ENCODE measurements at regions not wholly inside any gene's neighbourhood (a gene's known extent, or its start where the extent isn't known, plus 50 kb on each side); places are given as distances from the start of the nearest gene placed in this dataset.

GRCh38 chr14:100638211-100638855 lies 51.1 kb upstream of the BEGAIN start:
- peaks cover 26 to 42% of the 10 kb centered on the region in 2 donors for H3K27me3 Mint-ChIP-seq
- no peak overlapping the region for H3K4me3 Mint-ChIP-seq
- no peak for DNase-seq
- peaks cover 17 to 19% of the 10 kb centered on the region in 2 donors for H3K4me1 Mint-ChIP-seq
- no peaks in the 10 kb centered on the region for H3K36me3 Mint-ChIP-seq
- no peaks in the 10 kb centered on the region for H3K9me3 Mint-ChIP-seq
- no peak overlapping the region for H3K27ac Mint-ChIP-seq
- no peak for ATAC-seq (replicated peaks)

GRCh38 chr14:100639280-100639679 lies 52.1 kb upstream of the BEGAIN start:
- Mint-ChIP-seq H3K27ac (peak overlapping the region; percentile 53), H3K36me3 (no peaks in the 10 kb centered on the region), H3K4me1 (peaks cover 17 to 19% of the 10 kb centered on the region in 2 donors), H3K4me3 (no peak overlapping the region), H3K9me3 (no peaks in the 10 kb centered on the region), H3K27me3 (peaks cover 22 to 43% of the 10 kb centered on the region in 2 donors)
- ATAC-seq (replicated peaks) (no peak), DNase-seq (no peak)

DNA sequence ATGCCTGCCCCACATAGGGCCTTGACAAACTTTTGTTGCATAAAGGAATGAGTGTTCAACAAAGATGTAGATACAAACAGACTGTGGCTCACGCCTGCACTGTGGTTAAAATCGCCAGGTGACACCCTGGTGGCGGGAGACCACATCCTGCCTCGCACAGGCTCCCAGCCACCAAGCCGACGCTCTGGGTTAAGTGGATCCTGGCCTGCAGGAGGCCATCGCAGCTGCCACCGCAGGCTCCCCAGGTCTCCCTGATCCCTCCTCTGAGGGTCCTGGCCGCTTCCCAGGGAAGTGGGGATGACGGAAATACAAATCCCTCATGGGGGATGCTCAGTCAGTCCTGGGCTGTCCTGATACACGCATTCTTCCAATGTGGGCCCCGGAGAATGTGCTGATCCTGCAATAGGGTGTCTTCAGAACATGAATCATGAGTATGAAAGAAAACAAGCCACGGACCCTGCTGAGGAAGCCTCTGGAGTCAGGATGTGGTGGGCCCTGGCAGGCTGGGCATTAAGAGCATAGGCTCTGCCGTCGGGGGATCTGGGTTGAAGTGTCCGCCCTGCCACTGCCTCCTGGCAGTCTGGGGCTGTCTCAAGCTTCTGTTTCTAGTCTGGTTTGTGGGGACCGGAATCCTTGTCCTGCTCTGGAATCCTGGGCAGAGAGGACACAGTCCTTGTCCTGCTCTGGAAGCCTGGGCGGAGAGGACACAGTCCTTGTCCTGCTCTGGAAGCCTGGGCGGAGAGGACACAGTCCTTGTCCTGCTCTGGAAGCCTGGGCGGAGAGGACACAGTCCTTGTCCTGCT lies 53.5 kb upstream of the BEGAIN start:
- Mint-ChIP-seq H3K27me3 (peaks cover 26 to 43% of the 10 kb centered on the region in 2 donors), H3K27ac (peak overlapping the region; percentile 43), H3K36me3 (no peaks in the 10 kb centered on the region), H3K4me1 (peaks cover 27 to 30% of the 10 kb centered on the region in 2 donors), H3K4me3 (peak overlapping the region in 1 of 2 donors; percentile 5), H3K9me3 (no peaks in the 10 kb centered on the region)
- DNase-seq (peak; percentile 41), ATAC-seq (replicated peaks) (peak; percentile 93 to 94)

DNA sequence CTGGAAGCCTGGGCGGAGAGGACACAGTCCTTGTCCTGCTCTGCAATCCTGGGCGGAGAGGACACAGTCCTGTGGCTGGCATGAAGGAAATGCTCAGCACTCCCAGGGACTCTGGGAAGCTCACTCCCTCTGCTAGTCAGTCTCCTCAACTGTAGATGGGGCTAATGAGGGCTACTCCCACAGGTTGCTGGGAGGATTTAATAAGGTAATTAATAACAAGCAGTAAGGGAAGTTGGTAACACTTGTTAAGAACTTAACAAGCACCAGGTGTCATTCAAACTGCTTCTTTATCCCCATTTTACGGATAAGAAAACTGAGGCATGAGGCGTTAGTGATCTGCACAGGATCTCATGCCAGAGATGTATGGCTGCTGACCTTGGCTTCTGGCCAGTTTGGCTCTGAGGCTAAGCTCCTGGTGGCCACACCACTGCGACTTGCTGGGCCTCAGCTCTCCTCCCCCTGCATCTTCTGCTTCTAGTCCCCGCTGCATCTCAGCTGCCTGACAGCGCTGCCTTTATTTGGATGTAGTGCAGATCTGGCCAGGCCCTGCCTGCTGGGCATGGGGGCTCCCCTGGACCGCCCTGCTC lies 54.1 kb upstream of the BEGAIN start:
- DNase-seq, result no peak
- ATAC-seq (replicated peaks), result no peak
- no peak overlapping the region for H3K27ac Mint-ChIP-seq
- H3K27me3 Mint-ChIP-seq, result peaks cover 26 to 43% of the 10 kb centered on the region in 2 donors
- no peak overlapping the region for H3K4me3 Mint-ChIP-seq
- H3K9me3 Mint-ChIP-seq, result no peaks in the 10 kb centered on the region
- peaks cover 28 to 34% of the 10 kb centered on the region in 2 donors for H3K4me1 Mint-ChIP-seq
- H3K36me3 Mint-ChIP-seq, result no peaks in the 10 kb centered on the region

DNA sequence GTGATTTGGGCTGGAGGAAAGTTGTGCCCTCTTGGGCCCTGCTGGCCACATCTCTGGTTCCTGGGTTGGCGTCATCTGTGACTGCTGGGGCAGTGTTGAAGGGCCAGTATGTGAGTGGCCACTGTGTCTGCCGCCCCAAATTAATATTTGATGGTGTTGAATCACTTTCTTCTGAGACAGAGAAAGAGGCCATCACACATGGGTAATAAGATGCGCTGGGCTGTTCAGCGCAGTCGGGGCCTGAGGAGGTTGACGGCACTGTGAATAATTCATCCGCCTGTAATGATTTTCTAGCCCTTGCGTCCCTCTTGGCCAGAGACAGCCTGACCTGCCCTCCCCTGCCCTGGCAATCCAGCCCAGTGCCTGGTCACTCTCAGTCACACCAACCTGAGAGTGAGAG lies 56.2 kb upstream of the BEGAIN start:
- no peak for DNase-seq
- H3K27me3 Mint-ChIP-seq, result peaks cover 36 to 54% of the 10 kb centered on the region in 2 donors
- ATAC-seq (replicated peaks), result no peak
- peaks cover 28 to 34% of the 10 kb centered on the region in 2 donors for H3K4me1 Mint-ChIP-seq
- no peak overlapping the region for H3K4me3 Mint-ChIP-seq
- no peaks in the 10 kb centered on the region for H3K36me3 Mint-ChIP-seq
- no peak overlapping the region for H3K27ac Mint-ChIP-seq
- H3K9me3 Mint-ChIP-seq, result no peaks in the 10 kb centered on the region

- DNase-seq, result no peak
- Mint-ChIP-seq H3K27me3 (peaks cover 35 to 48% of the 10 kb centered on the region in 2 donors), H3K4me1 (peaks cover 24 to 34% of the 10 kb centered on the region in 2 donors), H3K4me3 (no peak overlapping the region), H3K9me3 (no peaks in the 10 kb centered on the region), H3K36me3 (no peaks in the 10 kb centered on the region), H3K27ac (no peak overlapping the region)
- no peak for ATAC-seq (replicated peaks)
Measured at GRCh38 chr14:100644383-100644782, 57.2 kb upstream of the BEGAIN start.

GRCh38 chr14:100644784-100645183 lies 57.6 kb upstream of the BEGAIN start:
- ATAC-seq (replicated peaks) (no peak), DNase-seq (no peak)
- Mint-ChIP-seq H3K4me1 (peaks cover 22 to 33% of the 10 kb centered on the region in 2 donors), H3K4me3 (no peak overlapping the region), H3K27me3 (peaks cover 36 to 46% of the 10 kb centered on the region in 2 donors), H3K36me3 (no peaks in the 10 kb centered on the region), H3K9me3 (no peaks in the 10 kb centered on the region), H3K27ac (no peak overlapping the region)

- ATAC-seq (replicated peaks) (peak; percentile 86 to 92), DNase-seq (peak; percentile 77)
- peak overlapping the region in 1 of 2 donors; percentile 17 for H3K4me3 Mint-ChIP-seq
- no peak overlapping the region for H3K27ac Mint-ChIP-seq
- H3K27me3 Mint-ChIP-seq, result peaks cover 32 to 41% of the 10 kb centered on the region in 2 donors
- peaks cover 16 to 27% of the 10 kb centered on the region in 2 donors for H3K4me1 Mint-ChIP-seq
- no peaks in the 10 kb centered on the region for H3K36me3 Mint-ChIP-seq
- no peaks in the 10 kb centered on the region for H3K9me3 Mint-ChIP-seq
Measured at GRCh38 chr14:100645196-100645981, 58.2 kb upstream of the BEGAIN start.

DNA sequence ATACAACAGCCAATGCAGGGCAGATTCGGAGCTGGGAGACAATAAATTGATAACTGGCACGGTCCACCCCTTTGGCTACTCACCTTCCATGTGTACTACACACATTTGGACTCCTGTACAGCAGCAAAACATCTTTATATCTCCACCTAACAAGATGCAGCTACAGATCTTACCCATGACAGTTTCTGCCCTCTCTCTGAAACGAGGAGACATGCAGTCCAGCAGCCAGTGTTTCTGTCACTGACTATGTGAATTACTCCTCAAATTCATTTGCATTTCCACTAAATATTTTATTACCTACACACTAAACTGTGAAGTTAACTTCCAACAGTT lies 58.7 kb upstream of the BEGAIN start:
- Mint-ChIP-seq H3K4me3 (no peak overlapping the region), H3K36me3 (no peaks in the 10 kb centered on the region), H3K9me3 (no peaks in the 10 kb centered on the region), H3K27me3 (peaks cover 27 to 36% of the 10 kb centered on the region in 2 donors), H3K4me1 (peaks cover 11 to 21% of the 10 kb centered on the region in 2 donors), H3K27ac (no peak overlapping the region)
- ATAC-seq (replicated peaks), result no peak
- no peak for DNase-seq

- no peak overlapping the region for H3K27ac Mint-ChIP-seq
- no peak for DNase-seq
- peaks cover 19 to 35% of the 10 kb centered on the region in 2 donors for H3K27me3 Mint-ChIP-seq
- H3K4me3 Mint-ChIP-seq, result no peak overlapping the region
- no peaks in the 10 kb centered on the region for H3K9me3 Mint-ChIP-seq
- no peak for ATAC-seq (replicated peaks)
- H3K36me3 Mint-ChIP-seq, result no peaks in the 10 kb centered on the region
- peaks cover 13 to 20% of the 10 kb centered on the region in 2 donors for H3K4me1 Mint-ChIP-seq
Measured at GRCh38 chr14:100648474-100649172, 61.4 kb upstream of the BEGAIN start.

DNA sequence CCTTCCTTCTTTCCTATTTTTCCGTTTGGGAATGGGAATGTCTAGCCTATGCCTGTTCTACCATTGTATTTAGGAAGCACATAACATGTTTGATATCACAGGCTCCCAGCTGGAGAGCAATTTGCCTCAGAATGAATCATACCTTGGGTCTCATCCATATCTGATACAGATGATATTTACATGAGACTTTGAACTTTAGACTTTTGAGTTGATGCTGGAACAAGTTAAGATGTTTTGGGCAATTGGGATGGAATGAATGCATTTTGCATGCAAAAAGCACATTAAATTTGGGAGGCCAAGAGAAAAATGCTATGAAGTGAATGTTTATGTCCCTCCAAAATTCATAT lies 61.9 kb upstream of the BEGAIN start:
- no peak overlapping the region for H3K4me3 Mint-ChIP-seq
- no peak overlapping the region for H3K27ac Mint-ChIP-seq
- peaks cover 21 to 40% of the 10 kb centered on the region in 2 donors for H3K27me3 Mint-ChIP-seq
- H3K9me3 Mint-ChIP-seq, result no peaks in the 10 kb centered on the region
- peaks cover 17 to 24% of the 10 kb centered on the region in 2 donors for H3K4me1 Mint-ChIP-seq
- no peaks in the 10 kb centered on the region for H3K36me3 Mint-ChIP-seq
- DNase-seq (no peak), ATAC-seq (replicated peaks) (no peak)

- Mint-ChIP-seq H3K27me3 (peaks cover 40 to 51% of the 10 kb centered on the region in 2 donors), H3K36me3 (no peaks in the 10 kb centered on the region), H3K4me3 (no peak overlapping the region), H3K4me1 (peaks cover 9 to 10% of the 10 kb centered on the region in 2 donors), H3K27ac (no peak overlapping the region), H3K9me3 (no peaks in the 10 kb centered on the region)
- DNase-seq (no peak), ATAC-seq (replicated peaks) (no peak)
Measured at GRCh38 chr14:100651999-100652508, 64.8 kb upstream of the BEGAIN start.

DNA sequence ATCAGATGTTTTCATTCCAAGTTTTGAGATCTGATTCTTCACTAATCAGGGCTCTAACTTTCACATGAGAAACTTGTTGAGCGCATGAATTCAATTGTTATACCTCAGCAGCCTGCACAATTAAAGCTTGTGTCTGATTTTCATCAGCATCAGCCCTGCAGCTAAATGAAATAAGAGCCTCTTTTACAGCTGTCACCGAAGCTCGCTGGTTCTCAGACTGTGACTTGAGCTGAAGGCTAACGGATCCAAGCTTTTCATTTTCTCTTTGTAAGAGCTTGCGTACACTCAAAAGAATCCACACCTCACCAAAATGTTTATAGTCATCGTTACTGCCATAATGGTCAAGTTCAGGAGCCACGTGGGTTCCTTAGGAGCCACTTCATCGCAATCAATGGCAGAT lies 65.5 kb upstream of the BEGAIN start:
- ATAC-seq (replicated peaks), result no peak
- Mint-ChIP-seq H3K27me3 (peaks cover 33 to 46% of the 10 kb centered on the region in 2 donors), H3K9me3 (no peaks in the 10 kb centered on the region), H3K27ac (no peak overlapping the region), H3K4me1 (peaks cover 9 to 10% of the 10 kb centered on the region in 2 donors), H3K36me3 (no peaks in the 10 kb centered on the region), H3K4me3 (no peak overlapping the region)
- DNase-seq, result no peak

Measured in stimulated activated naive B cell treated with anti-CD40 and anti-IgM and Interleukin-4, amounts not matched to agents 10 μg/mL and 1 μg/mL and 100 μg/mL, for 72 hours (primary cell).